SK-N-SH treated with all-trans-retinoic acid at 6 μM for 48 hours (cell line): ENCODE measurements at regions not wholly inside any gene's neighbourhood (a gene's known extent, or its start where the extent isn't known, plus 50 kb on each side); places are given as distances from the start of the nearest gene placed in this dataset.

Experiments
- ATAC-seq: fragments of 200-7000 bp; cut with Tn5 transposase; 3 replicates; pipeline ENCODE4 v1.9.1; 2020; ENCODE audit warnings: mild to moderate bottlenecking, moderate library complexity
- ARNTL ChIP-seq: fragments of 450-650 bp; formaldehyde crosslinking; IDR thresholded peaks from 2 replicates; pipeline ENCODE4 v1.5.0; 2020; ENCODE audit warnings: low read depth, mild to moderate bottlenecking, moderate library complexity, borderline replicate concordance
- BACH2 ChIP-seq: fragments of 250-450 bp; sonication (Bioruptor Pico); IDR thresholded peaks from 2 replicates; pipeline ENCODE4 v1.9.0; 2021; ENCODE audit warnings: mild to moderate bottlenecking, borderline replicate concordance
- CSDC2 ChIP-seq: fragments of 250-450 bp; sonication (Bioruptor Pico); IDR thresholded peaks from 2 replicates; pipeline ENCODE4 v1.5.0; 2020; ENCODE audit warnings: mild to moderate bottlenecking, moderate library complexity
- ESRRG ChIP-seq: fragments of 250-450 bp; sonication (Bioruptor Pico); IDR thresholded peaks from 2 replicates; pipeline ENCODE4 v1.6.1; 2021; ENCODE audit warnings: mild to moderate bottlenecking
- GLIS3 ChIP-seq: fragments of 250-450 bp; sonication (Bioruptor Pico); IDR thresholded peaks from 2 replicates; pipeline ENCODE4 v1.5.0; 2020; ENCODE audit warnings: mild to moderate bottlenecking, moderate library complexity
- ISL1 ChIP-seq: fragments of 250-450 bp; sonication (Bioruptor Pico); IDR thresholded peaks from 2 replicates; pipeline ENCODE4 v2.1.2; 2022; ENCODE audit warnings: mild to moderate bottlenecking, moderate library complexity
- OSR1 ChIP-seq: fragments of 250-450 bp; sonication (Bioruptor Pico); IDR thresholded peaks from 2 replicates; pipeline ENCODE4 v1.8.0; 2022; ENCODE audit warnings: moderate library complexity, mild to moderate bottlenecking, inconsistent platforms
- PPARA ChIP-seq: fragments of 250-450 bp; sonication (Bioruptor Pico); IDR thresholded peaks from 2 replicates; pipeline ENCODE4 v1.5.0; 2020; ENCODE audit warnings: mild to moderate bottlenecking, borderline replicate concordance
- RARB ChIP-seq: fragments of 250-450 bp; sonication (Bioruptor Pico); IDR thresholded peaks from 2 replicates; pipeline ENCODE4 v1.8.0; 2021; ENCODE audit warnings: mild to moderate bottlenecking, moderate library complexity
- SNAI2 ChIP-seq: fragments of 250-450 bp; sonication (Bioruptor Pico); IDR thresholded peaks from 2 replicates; pipeline ENCODE4 v1.5.0; 2020; ENCODE audit warnings: mild to moderate bottlenecking, moderate library complexity
- TCF4 ChIP-seq: fragments of 250-450 bp; sonication (Bioruptor Pico); IDR thresholded peaks from 2 replicates; pipeline ENCODE4 v1.8.0; 2021; ENCODE audit warnings: mild to moderate bottlenecking, moderate library complexity, borderline replicate concordance
- TOX ChIP-seq: fragments of 250-450 bp; sonication (Bioruptor Pico); IDR thresholded peaks from 2 replicates; pipeline ENCODE4 v1.8.0; 2021; ENCODE audit warnings: mild to moderate bottlenecking, moderate library complexity, borderline replicate concordance
- ZC3H10 ChIP-seq: fragments of 250-450 bp; sonication (Bioruptor Pico); IDR thresholded peaks from 2 replicates; pipeline ENCODE4 v1.5.1; 2021; ENCODE audit warnings: mild to moderate bottlenecking, moderate library complexity
- ZFP3 ChIP-seq: fragments of 250-450 bp; sonication (Bioruptor Pico); IDR thresholded peaks from 2 replicates; pipeline ENCODE4 v1.5.0; 2020; ENCODE audit warnings: mild to moderate bottlenecking, moderate library complexity
- ZFP30 ChIP-seq: fragments of 450-650 bp; formaldehyde crosslinking; IDR thresholded peaks from 2 replicates; pipeline ENCODE4 v1.5.0; 2022; ENCODE audit warnings: mild to moderate bottlenecking, moderate library complexity
- ZNF565 ChIP-seq: fragments of 450-650 bp; formaldehyde crosslinking; conservative IDR thresholded peaks from 2 replicates; pipeline ENCODE4 v1.5.0; 2020; ENCODE audit warnings: low read depth, mild to moderate bottlenecking, moderate library complexity
- ZNF70 ChIP-seq: fragments of 450-650 bp; formaldehyde crosslinking; IDR thresholded peaks from 2 replicates; pipeline ENCODE4 v1.5.0; 2020; ENCODE audit warnings: mild to moderate bottlenecking, moderate library complexity
- ZNF8 ChIP-seq: fragments of 450-650 bp; formaldehyde crosslinking; IDR thresholded peaks from 2 replicates; pipeline ENCODE4 v1.5.0; 2020; ENCODE audit warnings: mild to moderate bottlenecking, moderate library complexity
- TF ChIP-seq, protein P1 (sequence below): fragments of 250-450 bp; sonication (Bioruptor Pico); IDR thresholded peaks from 2 replicates; pipeline ENCODE4 v1.5.1; 2020; ENCODE audit warnings: low read depth, mild to moderate bottlenecking, moderate library complexity
- TF ChIP-seq, protein P2 (sequence below): fragments of 250-450 bp; sonication (Bioruptor Pico); IDR thresholded peaks from 2 replicates; pipeline ENCODE4 v1.5.1; 2021; ENCODE audit warnings: mild to moderate bottlenecking, moderate library complexity
- TF ChIP-seq, protein P3 (sequence below): fragments of 250-450 bp; sonication (Bioruptor Pico); IDR thresholded peaks from 2 replicates; pipeline ENCODE4 v1.5.0; 2020; ENCODE audit warnings: mild to moderate bottlenecking, moderate library complexity
- TF ChIP-seq, protein P4 (sequence below): fragments of 250-450 bp; sonication (Bioruptor Pico); IDR thresholded peaks from 2 replicates; pipeline ENCODE4 v1.8.0; 2021; ENCODE audit warnings: low read depth, mild to moderate bottlenecking, moderate library complexity, borderline replicate concordance
- TF ChIP-seq, protein P5 (sequence below): fragments of 250-450 bp; sonication (Bioruptor Pico); IDR thresholded peaks from 2 replicates; pipeline ENCODE4 v1.8.0; 2020; ENCODE audit warnings: mild to moderate bottlenecking, moderate library complexity, borderline replicate concordance

DNA sequence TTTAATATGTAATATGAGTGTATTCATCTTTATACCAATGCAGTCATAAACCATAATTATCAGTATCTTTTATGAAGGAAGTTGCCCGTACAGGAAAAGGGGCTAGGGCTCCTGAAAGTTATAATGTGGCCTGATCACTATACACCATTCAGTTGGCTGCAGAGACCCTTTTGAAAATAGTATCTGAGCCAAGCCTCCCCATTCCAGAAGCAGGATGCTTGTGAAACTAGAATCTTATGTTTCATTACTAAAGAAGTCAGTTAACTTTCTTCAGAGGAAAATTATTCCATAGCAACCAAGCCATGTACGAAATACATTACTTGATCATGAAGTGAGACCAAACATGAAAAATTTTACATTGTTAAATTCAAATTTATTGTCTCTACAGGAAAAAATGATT, 251.5 kb upstream of the TCF21 start:
- ATAC-seq = no peak
- TF ChIP-seq ZNF565 (CRISPR knock-in tag) (no peak), PPARA (no peak), ZFP30 (CRISPR knock-in tag) (no peak), TCF4 (CRISPR knock-in tag) (no peak), ZNF70 (no peak), TOX (CRISPR knock-in tag) (no peak), GLIS3 (no peak), ZFP3 (no peak), ISL1 (CRISPR knock-in tag) (no peak), SNAI2 (CRISPR knock-in tag) (no peak), OSR1 (CRISPR knock-in tag) (no peak), ZC3H10 (CRISPR knock-in tag) (no peak)
- TF ChIP-seq, protein P1, sequence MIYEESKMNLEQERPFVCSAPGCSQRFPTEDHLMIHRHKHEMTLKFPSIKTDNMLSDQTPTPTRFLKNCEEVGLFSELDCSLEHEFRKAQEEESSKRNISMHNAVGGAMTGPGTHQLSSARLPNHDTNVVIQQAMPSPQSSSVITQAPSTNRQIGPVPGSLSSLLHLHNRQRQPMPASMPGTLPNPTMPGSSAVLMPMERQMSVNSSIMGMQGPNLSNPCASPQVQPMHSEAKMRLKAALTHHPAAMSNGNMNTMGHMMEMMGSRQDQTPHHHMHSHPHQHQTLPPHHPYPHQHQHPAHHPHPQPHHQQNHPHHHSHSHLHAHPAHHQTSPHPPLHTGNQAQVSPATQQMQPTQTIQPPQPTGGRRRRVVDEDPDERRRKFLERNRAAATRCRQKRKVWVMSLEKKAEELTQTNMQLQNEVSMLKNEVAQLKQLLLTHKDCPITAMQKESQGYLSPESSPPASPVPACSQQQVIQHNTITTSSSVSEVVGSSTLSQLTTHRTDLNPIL (CRISPR knock-in tag) = no peak

DNA sequence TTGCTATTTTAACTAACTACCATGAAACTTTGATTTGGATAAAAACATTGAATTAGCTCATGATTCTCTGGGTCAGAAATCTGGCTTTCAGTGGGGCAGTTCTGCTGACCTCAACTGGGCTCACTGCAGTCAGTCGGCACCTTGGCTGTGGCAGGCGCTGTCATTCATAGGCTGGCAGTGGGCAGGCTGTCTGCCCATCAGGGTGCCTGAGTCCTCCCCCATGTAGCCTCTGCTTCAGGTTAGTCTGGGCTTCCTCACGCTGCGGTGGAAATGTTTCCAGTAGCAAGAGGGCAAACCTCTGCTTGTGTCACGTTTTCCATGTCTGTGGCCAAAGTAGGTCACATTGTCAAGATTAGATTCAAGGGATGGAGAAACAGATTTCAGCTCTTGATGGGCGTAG, 251.0 kb upstream of the TCF21 start:
- ATAC-seq = no peak
- TF ChIP-seq, protein P2, sequence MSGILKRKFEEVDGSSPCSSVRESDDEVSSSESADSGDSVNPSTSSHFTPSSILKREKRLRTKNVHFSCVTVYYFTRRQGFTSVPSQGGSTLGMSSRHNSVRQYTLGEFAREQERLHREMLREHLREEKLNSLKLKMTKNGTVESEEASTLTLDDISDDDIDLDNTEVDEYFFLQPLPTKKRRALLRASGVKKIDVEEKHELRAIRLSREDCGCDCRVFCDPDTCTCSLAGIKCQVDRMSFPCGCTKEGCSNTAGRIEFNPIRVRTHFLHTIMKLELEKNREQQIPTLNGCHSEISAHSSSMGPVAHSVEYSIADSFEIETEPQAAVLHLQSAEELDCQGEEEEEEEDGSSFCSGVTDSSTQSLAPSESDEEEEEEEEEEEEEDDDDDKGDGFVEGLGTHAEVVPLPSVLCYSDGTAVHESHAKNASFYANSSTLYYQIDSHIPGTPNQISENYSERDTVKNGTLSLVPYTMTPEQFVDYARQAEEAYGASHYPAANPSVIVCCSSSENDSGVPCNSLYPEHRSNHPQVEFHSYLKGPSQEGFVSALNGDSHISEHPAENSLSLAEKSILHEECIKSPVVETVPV = no peak
- TF ChIP-seq ESRRG (CRISPR knock-in tag) = no peak
- no peak for TF ChIP-seq RARB
- TF ChIP-seq, protein P3, sequence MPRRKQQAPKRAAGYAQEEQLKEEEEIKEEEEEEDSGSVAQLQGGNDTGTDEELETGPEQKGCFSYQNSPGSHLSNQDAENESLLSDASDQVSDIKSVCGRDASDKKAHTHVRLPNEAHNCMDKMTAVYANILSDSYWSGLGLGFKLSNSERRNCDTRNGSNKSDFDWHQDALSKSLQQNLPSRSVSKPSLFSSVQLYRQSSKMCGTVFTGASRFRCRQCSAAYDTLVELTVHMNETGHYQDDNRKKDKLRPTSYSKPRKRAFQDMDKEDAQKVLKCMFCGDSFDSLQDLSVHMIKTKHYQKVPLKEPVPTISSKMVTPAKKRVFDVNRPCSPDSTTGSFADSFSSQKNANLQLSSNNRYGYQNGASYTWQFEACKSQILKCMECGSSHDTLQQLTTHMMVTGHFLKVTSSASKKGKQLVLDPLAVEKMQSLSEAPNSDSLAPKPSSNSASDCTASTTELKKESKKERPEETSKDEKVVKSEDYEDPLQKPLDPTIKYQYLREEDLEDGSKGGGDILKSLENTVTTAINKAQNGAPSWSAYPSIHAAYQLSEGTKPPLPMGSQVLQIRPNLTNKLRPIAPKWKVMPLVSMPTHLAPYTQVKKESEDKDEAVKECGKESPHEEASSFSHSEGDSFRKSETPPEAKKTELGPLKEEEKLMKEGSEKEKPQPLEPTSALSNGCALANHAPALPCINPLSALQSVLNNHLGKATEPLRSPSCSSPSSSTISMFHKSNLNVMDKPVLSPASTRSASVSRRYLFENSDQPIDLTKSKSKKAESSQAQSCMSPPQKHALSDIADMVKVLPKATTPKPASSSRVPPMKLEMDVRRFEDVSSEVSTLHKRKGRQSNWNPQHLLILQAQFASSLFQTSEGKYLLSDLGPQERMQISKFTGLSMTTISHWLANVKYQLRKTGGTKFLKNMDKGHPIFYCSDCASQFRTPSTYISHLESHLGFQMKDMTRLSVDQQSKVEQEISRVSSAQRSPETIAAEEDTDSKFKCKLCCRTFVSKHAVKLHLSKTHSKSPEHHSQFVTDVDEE = no peak
- TF ChIP-seq OSR1 (CRISPR knock-in tag) = no peak
- no peak for TF ChIP-seq SNAI2 (CRISPR knock-in tag)
- no peak for TF ChIP-seq TCF4 (CRISPR knock-in tag)
- TF ChIP-seq ZNF70 = no peak
- no peak for TF ChIP-seq CSDC2
- no peak for TF ChIP-seq ARNTL

DNA sequence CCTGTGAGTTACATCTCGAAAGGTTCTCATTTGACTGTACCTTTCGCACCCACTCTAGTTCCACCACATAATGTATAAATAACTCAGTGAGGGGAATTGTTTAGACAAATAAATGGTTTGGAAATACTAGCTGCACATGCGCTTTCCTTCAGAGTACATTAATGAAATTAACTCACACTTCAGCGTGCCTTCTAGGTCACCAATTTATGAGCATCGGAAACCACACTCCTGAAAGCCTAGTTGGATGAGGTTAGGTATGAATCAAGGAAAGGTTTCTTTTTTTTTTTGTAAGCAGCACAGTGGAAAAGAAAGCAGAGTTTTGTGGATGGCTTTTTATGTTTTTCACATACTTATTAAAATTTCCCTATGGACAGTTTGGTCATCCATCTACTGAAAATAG, 247.8 kb upstream of the TCF21 start:
- TF ChIP-seq GLIS3 (no peak), ESRRG (CRISPR knock-in tag) (no peak), TCF4 (CRISPR knock-in tag) (no peak), RARB (no peak), BACH2 (CRISPR knock-in tag) (no peak), ZFP3 (no peak), ZC3H10 (CRISPR knock-in tag) (no peak), ZNF8 (no peak), ZFP30 (CRISPR knock-in tag) (no peak), CSDC2 (no peak), ZNF565 (CRISPR knock-in tag) (no peak), OSR1 (CRISPR knock-in tag) (no peak), ISL1 (CRISPR knock-in tag) (no peak), TOX (CRISPR knock-in tag) (no peak)
- TF ChIP-seq, protein P3 = no peak
- TF ChIP-seq, protein P1 (CRISPR knock-in tag) = no peak
- TF ChIP-seq, protein P4, sequence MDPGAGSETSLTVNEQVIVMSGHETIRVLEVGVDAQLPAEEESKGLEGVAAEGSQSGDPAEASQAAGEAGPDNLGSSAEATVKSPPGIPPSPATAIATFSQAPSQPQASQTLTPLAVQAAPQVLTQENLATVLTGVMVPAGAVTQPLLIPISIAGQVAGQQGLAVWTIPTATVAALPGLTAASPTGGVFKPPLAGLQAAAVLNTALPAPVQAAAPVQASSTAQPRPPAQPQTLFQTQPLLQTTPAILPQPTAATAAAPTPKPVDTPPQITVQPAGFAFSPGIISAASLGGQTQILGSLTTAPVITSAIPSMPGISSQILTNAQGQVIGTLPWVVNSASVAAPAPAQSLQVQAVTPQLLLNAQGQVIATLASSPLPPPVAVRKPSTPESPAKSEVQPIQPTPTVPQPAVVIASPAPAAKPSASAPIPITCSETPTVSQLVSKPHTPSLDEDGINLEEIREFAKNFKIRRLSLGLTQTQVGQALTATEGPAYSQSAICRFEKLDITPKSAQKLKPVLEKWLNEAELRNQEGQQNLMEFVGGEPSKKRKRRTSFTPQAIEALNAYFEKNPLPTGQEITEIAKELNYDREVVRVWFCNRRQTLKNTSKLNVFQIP (CRISPR knock-in tag) = no peak
- TF ChIP-seq, protein P5, sequence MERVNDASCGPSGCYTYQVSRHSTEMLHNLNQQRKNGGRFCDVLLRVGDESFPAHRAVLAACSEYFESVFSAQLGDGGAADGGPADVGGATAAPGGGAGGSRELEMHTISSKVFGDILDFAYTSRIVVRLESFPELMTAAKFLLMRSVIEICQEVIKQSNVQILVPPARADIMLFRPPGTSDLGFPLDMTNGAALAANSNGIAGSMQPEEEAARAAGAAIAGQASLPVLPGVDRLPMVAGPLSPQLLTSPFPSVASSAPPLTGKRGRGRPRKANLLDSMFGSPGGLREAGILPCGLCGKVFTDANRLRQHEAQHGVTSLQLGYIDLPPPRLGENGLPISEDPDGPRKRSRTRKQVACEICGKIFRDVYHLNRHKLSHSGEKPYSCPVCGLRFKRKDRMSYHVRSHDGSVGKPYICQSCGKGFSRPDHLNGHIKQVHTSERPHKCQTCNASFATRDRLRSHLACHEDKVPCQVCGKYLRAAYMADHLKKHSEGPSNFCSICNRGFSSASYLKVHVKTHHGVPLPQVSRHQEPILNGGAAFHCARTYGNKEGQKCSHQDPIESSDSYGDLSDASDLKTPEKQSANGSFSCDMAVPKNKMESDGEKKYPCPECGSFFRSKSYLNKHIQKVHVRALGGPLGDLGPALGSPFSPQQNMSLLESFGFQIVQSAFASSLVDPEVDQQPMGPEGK (CRISPR knock-in tag) = no peak
- ATAC-seq = no peak
